GM12878 (cell line): ENCODE measurements at regions not wholly inside any gene's neighbourhood (a gene's known extent, or its start where the extent isn't known, plus 50 kb on each side); places are given as distances from the start of the nearest gene placed in this dataset.

Experiments
- ATAC-seq: fragments of 200-7000 bp; cut with Tn5 transposase; 3 replicates; pipeline ENCODE4 v1.9.1; 2020; ENCODE audit warnings: mild to moderate bottlenecking, moderate library complexity
- BruUV-seq: library from RNA; stranded (reverse); fragments of 400-500 nt; replicated peaks from 2 replicates; lab custom pipeline; 2021; lab: Mats Ljungman, UMichigan
- CTCF ChIA-PET: fragments of 300-600 bp; sonication (Branson Sonifier 250); formaldehyde crosslinking; extraction: SDS; loops from one replicate; lab custom pipeline; 2021; ENCODE audit warnings: inconsistent platforms; lab: Yijun Ruan, JAX
- POLR2A ChIA-PET: fragments of 350-600 bp; formaldehyde crosslinking; extraction: SDS; loops from one replicate; lab custom pipeline; 2021; ENCODE audit warnings: inconsistent platforms; lab: Charles Lee
- RAD21 ChIA-PET: fragments of 300-600 bp; sonication (Branson Sonifier 250); formaldehyde crosslinking; loops from one replicate; lab custom pipeline; 2023; ENCODE audit warnings: antibody characterized with exemption; ENCODE audit not compliant: unreplicated experiment; lab: Charles Lee
- SMC1A ChIA-PET: fragments of 300-600 bp; sonication (Branson Sonifier 250); formaldehyde crosslinking; loops from one replicate; lab custom pipeline; 2023; ENCODE audit not compliant: unreplicated experiment, uncharacterized antibody; lab: Charles Lee
- DNase-seq: peaks from one replicate; pipeline ENCODE4 v3.0.0-alpha.2; 2011; ENCODE audit warnings: low read depth, low spot score
- FAIRE-seq: peaks from 3 replicates; lab custom pipeline; 2011; peaks lifted over from hg19 to GRCh38; lab: Jason Lieb, UNC
- H2AFZ ChIP-seq: 2 replicates; pipeline ENCODE4 v1.6.0; 2011; ENCODE audit warnings: low read depth, low read length, control low read depth; ENCODE audit not compliant: control insufficient read depth
- H3K27ac ChIP-seq: 2 replicates; pipeline ENCODE4 v1.5.1; 2011; ENCODE audit warnings: control low read depth; ENCODE audit not compliant: control insufficient read depth, insufficient read depth
- H3K27me3 ChIP-seq, 2 experiments: replicated peaks in 1 of 2; 2 replicates each; pipeline versions ENCODE4 v1.6.0 to v1.6.1; 2011; ENCODE audit warnings: low read length in 1 of 2; ENCODE audit not compliant: control insufficient read depth in 2 of 2, insufficient read depth in 2 of 2
- H3K36me3 ChIP-seq, 2 experiments: 2 replicates each; pipeline ENCODE4 v1.5.1; 2011; ENCODE audit warnings: low read length in 1 of 2; ENCODE audit not compliant: control insufficient read depth in 2 of 2, insufficient read depth in 2 of 2
- H3K4me1 ChIP-seq: 2 replicates; pipeline ENCODE4 v1.6.1; 2011; ENCODE audit warnings: mild to moderate bottlenecking, low read length, moderate library complexity, mixed read lengths; ENCODE audit not compliant: control insufficient read depth, insufficient read depth
- H3K4me2 ChIP-seq: 2 replicates; pipeline ENCODE4 v1.6.0; 2011; ENCODE audit warnings: control low read depth; ENCODE audit not compliant: control insufficient read depth, insufficient read depth
- H3K4me3 ChIP-seq: fragments of 200-600 bp; sonication (generic); 2 replicates; pipeline ENCODE4 v1.5.1; 2016
- H3K79me2 ChIP-seq: 2 replicates; pipeline ENCODE4 v1.6.0; 2011; ENCODE audit warnings: low read length; ENCODE audit not compliant: control insufficient read depth, insufficient read depth
- H3K9ac ChIP-seq: 2 replicates; pipeline ENCODE4 v1.8.0; 2011; ENCODE audit warnings: low read length, control low read depth, mixed read lengths; ENCODE audit not compliant: control insufficient read depth, insufficient read depth
- H3K9me3 ChIP-seq: replicated peaks from 3 replicates; pipeline ENCODE4 v1.5.1; 2011; ENCODE audit warnings: mild to moderate bottlenecking, low read length; ENCODE audit not compliant: control insufficient read depth, insufficient read depth
- H4K20me1 ChIP-seq: 2 replicates; pipeline ENCODE4 v1.6.0; 2011; ENCODE audit not compliant: control insufficient read depth, insufficient read depth
- ELK1 ChIP-seq: IDR thresholded peaks from 2 replicates; pipeline ENCODE4 v1.6.1; 2012; ENCODE audit warnings: low read depth, low read length, improper control_type of control experiment
- FOS ChIP-seq: IDR thresholded peaks from 3 replicates; pipeline ENCODE4 v1.6.1; 2011; ENCODE audit warnings: borderline replicate concordance; ENCODE audit not compliant: insufficient read length; ENCODE audit errors: extremely low read depth
- MEF2A ChIP-seq: IDR thresholded peaks from 2 replicates; pipeline ENCODE4 v1.6.1; 2011; ENCODE audit warnings: low read depth, mild to moderate bottlenecking, low read length, moderate library complexity; ENCODE audit not compliant: insufficient read depth
- MEF2B ChIP-seq: fragments of 450-650 bp; IDR thresholded peaks from 2 replicates; pipeline ENCODE4 v1.6.1; 2018; ENCODE audit warnings: mild to moderate bottlenecking, moderate library complexity; ENCODE audit not compliant: partially characterized antibody, poor library complexity, severe bottlenecking
- MTA2 ChIP-seq: fragments of 450-650 bp; IDR thresholded peaks from 2 replicates; pipeline ENCODE4 v1.6.1; 2016; ENCODE audit warnings: low read depth, mild to moderate bottlenecking, moderate library complexity
- MTA3 ChIP-seq: IDR thresholded peaks from 2 replicates; pipeline ENCODE4 v1.6.1; 2012; ENCODE audit warnings: low read length, inconsistent platforms, borderline replicate concordance
- POLR2A ChIP-seq: IDR thresholded peaks from 2 replicates; pipeline ENCODE4 v1.6.1; 2011; ENCODE audit warnings: low read depth, mild to moderate bottlenecking, low read length
- RAD51 ChIP-seq: fragments of 450-650 bp; IDR thresholded peaks from 2 replicates; pipeline ENCODE4 v1.6.1; 2016; ENCODE audit warnings: moderate library complexity, mild to moderate bottlenecking, inconsistent platforms
- RBBP5 ChIP-seq: fragments of 200-600 bp; sonication (generic); conservative IDR thresholded peaks from 2 replicates; pipeline ENCODE4 v1.6.1; 2016
- SUZ12 ChIP-seq: fragments of 200-600 bp; sonication (generic); IDR thresholded peaks from one replicate; pipeline ENCODE4 v1.6.1; 2018; ENCODE audit warnings: antibody characterized with exemption, mild to moderate bottlenecking; ENCODE audit not compliant: unreplicated experiment
- TARDBP ChIP-seq: IDR thresholded peaks from 2 replicates; pipeline ENCODE4 v1.6.1; 2016; ENCODE audit warnings: borderline replicate concordance
- ZNF217 ChIP-seq: fragments of 450-650 bp; IDR thresholded peaks from 2 replicates; pipeline ENCODE4 v1.6.1; 2017; ENCODE audit warnings: antibody characterized with exemption, mild to moderate bottlenecking
- WGBS: methylation state at CpG from one replicate; pipeline ENCODE4 v1.1.6; 2016; ENCODE audit warnings: low lambda C conversion rate; ENCODE audit not compliant: insufficient replicate concordance, insufficient coverage; ENCODE audit errors: missing lambda C conversion rate; 5-methylcytosine and 5-hydroxymethylcytosine counted together
- in situ Hi-C: fragments of 300-500 bp; cut with MboI; formaldehyde crosslinking; loops from 9 replicates; pipeline ENCODE4 v1.14.3; 2018; ENCODE audit warnings: mixed read lengths
- intact Hi-C: fragments of 100-400 bp; cut with micrococcal nuclease; formaldehyde crosslinking; loops from one replicate; pipeline ENCODE4 v1.14.2; 2022; ENCODE audit not compliant: unreplicated experiment

- Histone ChIP-seq H3K4me1 (no peaks in the 10 kb centered on the region), H3K79me2 (no peaks in the 10 kb centered on the region), H3K36me3 (no peaks in the 10 kb centered on the region), H4K20me1 (no peaks in the 10 kb centered on the region), H3K27ac (no peak overlapping the region), H3K9me3 (no peaks in the 10 kb centered on the region), H2AFZ (no peak overlapping the region), H3K27me3 (no peaks in the 10 kb centered on the region), H3K9ac (no peak overlapping the region), H3K4me3 (no peak overlapping the region), H3K4me2 (no peak overlapping the region)
- no TSS peak for BruUV-seq
- SMC1A ChIA-PET = no interaction called here
- POLR2A ChIA-PET = no interaction called here
- DNase-seq = no peak
- intact Hi-C loops = no loop called here
- WGBS = 24% methylated on average over 6 of the region's 6 CpGs
- CTCF ChIA-PET = no interaction called here
- RAD21 ChIA-PET = no interaction called here
- no peak for TF ChIP-seq POLR2A
- TF ChIP-seq TARDBP = no peak
- no peak for TF ChIP-seq FOS
- no peak for TF ChIP-seq MTA3
- no peak for TF ChIP-seq RBBP5
- TF ChIP-seq ELK1 = no peak
- no peak for TF ChIP-seq MEF2B
- no peak for TF ChIP-seq ZNF217
- TF ChIP-seq RAD51 = no peak
- no peak for TF ChIP-seq MEF2A
- no peak for TF ChIP-seq SUZ12
- no peak for TF ChIP-seq MTA2
- ATAC-seq = no peak
- FAIRE-seq = no peak
- in situ Hi-C loops = no loop called here
Measured at GRCh38 chr20:39974966-39975501, 714.0 kb downstream of the MAFB start.
